Gastroesophageal sphincter (tissue), 4 donors: ENCODE measurements at regions not wholly inside any gene's neighbourhood (a gene's known extent, or its start where the extent isn't known, plus 50 kb on each side); places are given as distances from the start of the nearest gene placed in this dataset.

Experiments used
- ATAC-seq: fragments of 150-250 bp; one replicate; pipeline ENCODE4 v1.9.1; 2016; ENCODE audit warnings: mild to moderate bottlenecking, moderate library complexity
- H3K27ac ChIP-seq, 4 donors: fragments of 200-600 bp; sonication (generic) in 3 of 4; 1 replicate in 3 of 4; 2 replicates in 1 of 4; pipeline ENCODE4 v1.5.1; 2016 to 2019
- H3K27me3 ChIP-seq: fragments of 200-600 bp; sonication (generic); one replicate; pipeline ENCODE4 v1.5.1; 2019
- H3K36me3 ChIP-seq, 2 donors: fragments of 200-600 bp; sonication (generic); one replicate each; pipeline ENCODE4 v1.5.1; 2019; ENCODE audit warnings: control low read depth in 1 of 2
- H3K4me1 ChIP-seq, 3 donors: fragments of 200-600 bp; sonication (generic); 1 replicate in 2 of 3; 2 replicates in 1 of 3; pipeline ENCODE4 v1.5.1; 2016 to 2019; ENCODE audit warnings: control low read depth in 2 of 3
- H3K4me3 ChIP-seq, 2 donors: fragments of 200-600 bp; sonication (generic); one replicate each; pipeline ENCODE4 v1.5.1; 2019; ENCODE audit warnings: mild to moderate bottlenecking in 1 of 2, moderate library complexity in 1 of 2
- H3K9me3 ChIP-seq, 3 donors: fragments of 200-600 bp; sonication (generic); one replicate each; pipeline ENCODE4 v1.5.1; 2017 to 2019; ENCODE audit warnings: control low read depth in 2 of 3
- EP300 ChIP-seq: sonication (generic); formaldehyde crosslinking; IDR thresholded peaks from one replicate; pipeline ENCODE4 v1.6.1; 2017; ENCODE audit warnings: antibody characterized with exemption, mild to moderate bottlenecking
- POLR2A ChIP-seq, 2 donors: fragments of 450-650 bp; IDR thresholded peaks; one replicate each; pipeline ENCODE4 v1.6.1; 2017; ENCODE audit warnings: antibody characterized with exemption in 2 of 2, mild to moderate bottlenecking in 2 of 2, moderate library complexity in 1 of 2
- POLR2AphosphoS5 ChIP-seq: sonication (generic); formaldehyde crosslinking; IDR thresholded peaks from one replicate; pipeline ENCODE4 v1.6.1; 2017; ENCODE audit warnings: antibody characterized with exemption
- WGBS, 2 donors: methylation state at CpG; one replicate each; pipeline ENCODE4 v1.1.5; 2018; ENCODE audit warnings: low coverage in 1 of 2; 5-methylcytosine and 5-hydroxymethylcytosine counted together
- TF ChIP-seq, protein P1 (sequence below), 4 experiments: fragments of 200-600 bp in 2 of 4; fragments of 450-650 bp in 2 of 4; sonication (generic) in 1 of 4; IDR thresholded peaks; one replicate each; pipeline ENCODE4 v1.5.1; 2017 to 2019; ENCODE audit warnings: antibody characterized with exemption in 4 of 4, mild to moderate bottlenecking in 2 of 4, moderate library complexity in 2 of 4

DNA sequence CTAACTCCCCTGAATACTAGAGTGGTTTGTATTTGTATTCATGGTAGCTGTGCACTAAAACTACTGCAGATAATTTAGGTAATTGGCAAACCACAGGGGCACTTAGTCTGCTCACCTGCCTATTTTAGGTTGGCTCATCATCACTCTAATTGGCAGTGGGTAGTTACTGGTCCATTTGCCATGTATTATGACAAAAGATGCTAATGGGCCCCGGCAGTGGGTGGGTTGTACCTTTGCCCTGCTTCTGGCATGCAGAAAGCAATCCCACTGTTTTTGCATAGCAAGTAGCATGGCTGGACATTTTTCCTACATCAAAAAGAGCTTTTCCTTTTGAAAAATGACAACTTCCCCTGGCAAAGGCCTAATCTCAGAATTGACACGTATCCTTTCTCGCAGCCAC, 741.4 kb upstream of the MAP3K7 start:
- Histone ChIP-seq H3K9me3 (no peaks in the 10 kb centered on the region), H3K36me3 (no peaks in the 10 kb centered on the region), H3K4me1 (no peaks in the 10 kb centered on the region), H3K27ac (no peak overlapping the region), H3K4me3 (no peak overlapping the region), H3K27me3 (no peaks in the 10 kb centered on the region)
- 75 to 90% methylated on average over 3 of the region's 3 CpGs for WGBS, 2 donors
- ATAC-seq, result no peak
- TF ChIP-seq EP300, result no peak
- TF ChIP-seq, protein P1, sequence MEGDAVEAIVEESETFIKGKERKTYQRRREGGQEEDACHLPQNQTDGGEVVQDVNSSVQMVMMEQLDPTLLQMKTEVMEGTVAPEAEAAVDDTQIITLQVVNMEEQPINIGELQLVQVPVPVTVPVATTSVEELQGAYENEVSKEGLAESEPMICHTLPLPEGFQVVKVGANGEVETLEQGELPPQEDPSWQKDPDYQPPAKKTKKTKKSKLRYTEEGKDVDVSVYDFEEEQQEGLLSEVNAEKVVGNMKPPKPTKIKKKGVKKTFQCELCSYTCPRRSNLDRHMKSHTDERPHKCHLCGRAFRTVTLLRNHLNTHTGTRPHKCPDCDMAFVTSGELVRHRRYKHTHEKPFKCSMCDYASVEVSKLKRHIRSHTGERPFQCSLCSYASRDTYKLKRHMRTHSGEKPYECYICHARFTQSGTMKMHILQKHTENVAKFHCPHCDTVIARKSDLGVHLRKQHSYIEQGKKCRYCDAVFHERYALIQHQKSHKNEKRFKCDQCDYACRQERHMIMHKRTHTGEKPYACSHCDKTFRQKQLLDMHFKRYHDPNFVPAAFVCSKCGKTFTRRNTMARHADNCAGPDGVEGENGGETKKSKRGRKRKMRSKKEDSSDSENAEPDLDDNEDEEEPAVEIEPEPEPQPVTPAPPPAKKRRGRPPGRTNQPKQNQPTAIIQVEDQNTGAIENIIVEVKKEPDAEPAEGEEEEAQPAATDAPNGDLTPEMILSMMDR (IDR thresholded peaks at IDR 0.05), result no peak
- no peak for TF ChIP-seq POLR2A (IDR thresholded peaks at IDR 0.05)
- no peak for TF ChIP-seq POLR2AphosphoS5

DNA sequence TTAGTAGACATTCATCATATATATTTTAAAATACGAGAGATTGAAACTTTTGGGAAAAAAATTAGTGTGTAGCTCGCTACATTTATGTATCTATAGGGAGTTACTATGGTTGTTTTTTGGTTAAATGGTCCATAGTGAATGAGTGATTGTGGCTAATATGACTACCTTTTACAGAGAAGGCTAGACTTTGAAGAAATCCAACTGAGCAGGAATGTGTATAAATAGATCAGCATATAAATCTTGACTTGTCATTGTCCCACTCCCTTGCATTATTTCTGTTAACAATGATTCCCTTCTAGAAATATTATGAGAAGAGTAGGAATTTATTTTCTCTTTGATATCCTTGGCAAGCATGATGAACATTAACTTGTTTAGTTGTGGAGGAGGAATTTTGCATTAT, 737.8 kb upstream of the MAP3K7 start:
- H3K4me3 ChIP-seq, result no peak overlapping the region
- no peak overlapping the region for H3K27ac ChIP-seq
- no peaks in the 10 kb centered on the region for H3K9me3 ChIP-seq
- TF ChIP-seq, protein P1 (IDR thresholded peaks at IDR 0.05), result no peak
- no peak for TF ChIP-seq POLR2A (IDR thresholded peaks at IDR 0.05)
- TF ChIP-seq POLR2AphosphoS5, result no peak
- no peak for TF ChIP-seq EP300
- WGBS, 2 donors, result 84 to 95% methylated on average over 2 of the region's 2 CpGs
- no peak for ATAC-seq
- no peaks in the 10 kb centered on the region for H3K27me3 ChIP-seq
- H3K36me3 ChIP-seq, result no peaks in the 10 kb centered on the region
- H3K4me1 ChIP-seq, result no peaks in the 10 kb centered on the region

DNA sequence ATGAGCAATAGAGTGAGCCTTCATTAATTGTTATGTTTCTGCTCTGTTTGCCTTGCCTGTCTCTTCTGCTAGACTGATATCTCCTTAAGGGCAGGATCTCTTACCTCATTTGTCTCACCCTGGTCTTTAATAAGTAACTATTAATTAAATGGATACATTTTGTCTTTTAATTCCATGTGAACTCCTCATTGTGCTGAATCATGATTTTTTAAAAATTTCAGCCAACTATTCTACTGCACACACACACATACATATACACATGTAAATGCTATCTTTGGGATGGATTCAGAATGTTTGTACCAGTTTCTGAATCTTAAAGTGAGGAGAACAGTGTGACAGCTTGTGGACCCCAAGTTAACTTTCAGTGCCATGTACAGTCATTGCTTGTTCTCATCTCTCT, 731.1 kb upstream of the MAP3K7 start:
- TF ChIP-seq, protein P1 (IDR thresholded peaks at IDR 0.05), result no peak
- TF ChIP-seq POLR2A (IDR thresholded peaks at IDR 0.05) (no peak), POLR2AphosphoS5 (no peak), EP300 (no peak)
- no peak overlapping the region for H3K27ac ChIP-seq
- ATAC-seq, result no peak
- no peaks in the 10 kb centered on the region for H3K27me3 ChIP-seq
- H3K4me3 ChIP-seq, result no peak overlapping the region
- H3K36me3 ChIP-seq, result no peaks in the 10 kb centered on the region
- no peaks in the 10 kb centered on the region for H3K4me1 ChIP-seq
- H3K9me3 ChIP-seq, result no peaks in the 10 kb centered on the region

DNA sequence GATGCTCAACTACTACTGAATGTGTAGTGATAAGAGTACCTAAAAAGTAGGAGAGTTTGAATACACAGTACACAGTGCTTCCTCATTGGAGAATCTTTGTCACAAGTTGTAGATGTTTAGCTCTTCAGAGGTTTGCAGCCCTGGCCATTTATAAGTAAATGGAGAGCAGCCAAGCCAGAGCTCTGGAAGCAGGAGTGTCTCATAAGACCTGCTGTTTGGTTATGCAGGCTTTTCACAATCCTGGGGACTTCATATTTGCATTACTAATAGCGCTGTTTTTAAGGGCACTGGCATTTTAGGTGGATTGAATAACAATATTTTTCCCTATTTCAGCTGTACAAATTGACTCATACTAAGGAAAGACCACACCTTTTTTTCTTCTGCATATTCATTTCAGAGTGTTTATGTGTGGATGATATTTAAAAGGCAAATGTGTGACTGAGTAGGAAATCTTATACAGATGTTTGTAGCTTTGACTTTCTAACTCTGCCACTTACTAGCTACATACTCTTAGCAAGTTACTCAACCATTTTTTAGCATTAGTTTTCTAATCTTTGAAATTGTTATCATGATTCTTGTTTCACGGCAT, 730.5 kb upstream of the MAP3K7 start:
- TF ChIP-seq, protein P1 (IDR thresholded peaks at IDR 0.05), result no peak
- TF ChIP-seq POLR2A (IDR thresholded peaks at IDR 0.05), result no peak
- TF ChIP-seq EP300, result no peak
- no peak for TF ChIP-seq POLR2AphosphoS5
- ATAC-seq, result no peak
- Histone ChIP-seq H3K27me3 (no peaks in the 10 kb centered on the region), H3K27ac (no peak overlapping the region), H3K4me1 (no peaks in the 10 kb centered on the region), H3K9me3 (no peaks in the 10 kb centered on the region), H3K4me3 (no peak overlapping the region), H3K36me3 (no peaks in the 10 kb centered on the region)
- WGBS, 2 donors, result 47 to 73% methylated on average over 2 of the region's 2 CpGs

DNA sequence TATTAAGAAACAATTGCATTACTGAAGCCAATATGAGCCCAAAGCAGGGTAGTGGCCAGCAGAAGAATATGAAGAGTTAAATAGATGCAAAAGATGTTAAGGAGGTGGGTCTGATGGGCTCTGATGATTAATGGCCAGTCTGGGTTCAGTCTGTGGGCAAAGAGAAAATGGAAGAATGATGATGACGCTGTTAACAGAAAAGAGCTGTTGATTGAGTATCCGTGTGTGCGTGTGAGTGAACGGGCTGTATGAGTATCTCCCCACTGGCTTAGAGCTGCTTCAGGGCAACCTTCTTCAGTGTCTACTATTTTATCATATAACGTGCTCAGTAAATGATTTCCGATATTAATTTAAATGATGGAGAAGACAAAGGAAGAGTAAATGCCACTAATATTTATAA, 723.3 kb upstream of the MAP3K7 start:
- no peaks in the 10 kb centered on the region for H3K4me1 ChIP-seq
- no peak overlapping the region for H3K27ac ChIP-seq
- no peak for TF ChIP-seq POLR2AphosphoS5
- no peak for TF ChIP-seq EP300
- no peak for TF ChIP-seq POLR2A (IDR thresholded peaks at IDR 0.05)
- TF ChIP-seq, protein P1 (IDR thresholded peaks at IDR 0.05), result no peak
- no peaks in the 10 kb centered on the region for H3K9me3 ChIP-seq
- no peaks in the 10 kb centered on the region for H3K27me3 ChIP-seq
- no peak for ATAC-seq
- WGBS, 2 donors, result 56 to 83% methylated on average over 6 of the region's 6 CpGs
- no peak overlapping the region for H3K4me3 ChIP-seq
- H3K36me3 ChIP-seq, result no peaks in the 10 kb centered on the region
